Mucosa of descending colon (tissue), 3 donors: ENCODE measurements at regions not wholly inside any gene's neighbourhood (a gene's known extent, or its start where the extent isn't known, plus 50 kb on each side); places are given as distances from the start of the nearest gene placed in this dataset.

Experiments
- ATAC-seq: fragments of 200-7000 bp; cut with Tn5 transposase; one replicate; pipeline ENCODE4 v1.9.1; 2020; ENCODE audit warnings: mild to moderate bottlenecking, moderate library complexity
- DNase-seq, 3 donors: peaks; one replicate each; pipeline ENCODE4 v3.0.0-alpha.2; 2020
- H3K36me3 ChIP-seq: fragments of 200-600 bp; one replicate; pipeline ENCODE4 v1.8.0; 2021; ENCODE audit warnings: low read depth, mild to moderate bottlenecking
- H3K4me1 ChIP-seq: fragments of 200-600 bp; one replicate; pipeline ENCODE4 v1.8.0; 2021; ENCODE audit warnings: low read depth, mild to moderate bottlenecking
- H3K4me3 ChIP-seq: fragments of 200-600 bp; one replicate; pipeline ENCODE4 v1.8.0; 2021; ENCODE audit warnings: mild to moderate bottlenecking
- H3K9me3 ChIP-seq: fragments of 200-600 bp; one replicate; pipeline ENCODE4 v1.8.0; 2021; ENCODE audit warnings: mild to moderate bottlenecking
- CTCF ChIP-seq: fragments of 200-600 bp; IDR thresholded peaks from one replicate; pipeline ENCODE4 v1.8.0; 2022; ENCODE audit warnings: antibody characterized with exemption, mild to moderate bottlenecking
- intact Hi-C, 2 donors: fragments of 100-400 bp; cut with DNase I in 1 of 2; cut with micrococcal nuclease in 1 of 2; formaldehyde crosslinking; loops; one replicate each; pipeline versions ENCODE4 v1.11.0 to v1.11.1; 2022; cut with DNase I, micrococcal nuclease
- donor health status: DM: no; HTN: no; CAD: no; lungs with moderate emphysema.
- donor health status: DM: no; HTN: no; CAD: no.
- donor health status: DM: no; HTN: yes; CAD: no.

- intact Hi-C loops, result no loop called here
- no peak for TF ChIP-seq CTCF
- Histone ChIP-seq H3K36me3 (no peaks in the 10 kb centered on the region), H3K4me1 (no peaks in the 10 kb centered on the region), H3K4me3 (no peak overlapping the region), H3K9me3 (no peaks in the 10 kb centered on the region)
- DNase-seq (no peak), ATAC-seq (no peak)
These were observed 154.7 kb downstream of the BEND2 start for GRCh38 chrX:18065956-18066355.

GRCh38 chrX:18051690-18052089, 169.0 kb downstream of the BEND2 start:
- Histone ChIP-seq H3K4me3 (no peak overlapping the region), H3K36me3 (no peaks in the 10 kb centered on the region), H3K9me3 (no peaks in the 10 kb centered on the region), H3K4me1 (no peaks in the 10 kb centered on the region)
- intact Hi-C loops, result no loop called here
- no peak for TF ChIP-seq CTCF
- no peak for DNase-seq
- ATAC-seq, result no peak

- H3K4me1 ChIP-seq, result no peaks in the 10 kb centered on the region
- ATAC-seq (no peak), DNase-seq (no peak)
- H3K9me3 ChIP-seq, result no peaks in the 10 kb centered on the region
- no peak overlapping the region for H3K4me3 ChIP-seq
- H3K36me3 ChIP-seq, result no peaks in the 10 kb centered on the region
- no peak for TF ChIP-seq CTCF
- intact Hi-C loops, result no loop called here
These were observed 173.2 kb downstream of the BEND2 start for GRCh38 chrX:18047491-18047890.

GRCh38 chrX:18045436-18045835, 175.2 kb downstream of the BEND2 start:
- no peak overlapping the region for H3K4me3 ChIP-seq
- no peaks in the 10 kb centered on the region for H3K4me1 ChIP-seq
- ATAC-seq, result no peak
- no peak for DNase-seq
- TF ChIP-seq CTCF, result no peak
- no peaks in the 10 kb centered on the region for H3K9me3 ChIP-seq
- no peaks in the 10 kb centered on the region for H3K36me3 ChIP-seq
- intact Hi-C loops, result no loop called here

- no peak overlapping the region for H3K4me3 ChIP-seq
- no peaks in the 10 kb centered on the region for H3K36me3 ChIP-seq
- intact Hi-C loops, result no loop called here
- ATAC-seq (no peak), DNase-seq (no peak)
- H3K4me1 ChIP-seq, result no peaks in the 10 kb centered on the region
- H3K9me3 ChIP-seq, result no peaks in the 10 kb centered on the region
- TF ChIP-seq CTCF, result no peak
These were observed 177.9 kb downstream of the BEND2 start for GRCh38 chrX:18042776-18043175.

- Histone ChIP-seq H3K9me3 (no peaks in the 10 kb centered on the region), H3K4me3 (no peak overlapping the region), H3K36me3 (no peaks in the 10 kb centered on the region), H3K4me1 (no peaks in the 10 kb centered on the region)
- ATAC-seq (no peak), DNase-seq (no peak)
- no peak for TF ChIP-seq CTCF
- intact Hi-C loops, result no loop called here
These were observed 179.0 kb downstream of the BEND2 start for GRCh38 chrX:18041656-18042055.
